ENCODE measurements at regions not wholly inside any gene's neighbourhood (a gene's known extent, or its start where the extent isn't known, plus 50 kb on each side); places are given as distances from the start of the nearest gene placed in this dataset.
"Not testable (repeated sequence)": the region's sequence is repeated elsewhere in the genome, so short reads cannot be mapped to it uniquely, and the experiment has no call there.

GRCh38 chr6:113363048-113363798 is 493.9 kb upstream of the MARCKS start:
- DNase-seq: no peak

DNA sequence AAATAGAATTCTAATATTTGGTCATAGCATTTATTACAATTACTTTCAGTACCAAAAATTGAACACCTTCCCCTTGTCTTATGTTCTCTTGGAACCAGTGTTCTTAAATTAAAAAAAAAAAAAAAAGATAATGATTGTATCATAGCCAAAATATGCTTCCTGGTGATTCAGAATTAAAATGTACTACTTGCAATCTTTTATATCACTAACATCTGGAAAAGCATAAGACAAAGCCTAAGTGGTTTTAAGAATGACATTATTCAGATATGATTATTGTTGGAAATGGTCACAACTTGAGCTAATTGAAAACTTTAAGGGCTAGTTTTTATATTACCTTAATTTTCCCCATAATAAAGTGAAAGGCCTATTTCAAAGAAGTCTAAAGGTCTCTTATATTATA is 493.3 kb upstream of the MARCKS start:
- no peak for DNase-seq

GRCh38 chr6:113364766-113365165 is 492.4 kb upstream of the MARCKS start:
- DNase-seq: no peak

- no peak for DNase-seq
Observed at GRCh38 chr6:113365191-113365590, 492.0 kb upstream of the MARCKS start.

DNA sequence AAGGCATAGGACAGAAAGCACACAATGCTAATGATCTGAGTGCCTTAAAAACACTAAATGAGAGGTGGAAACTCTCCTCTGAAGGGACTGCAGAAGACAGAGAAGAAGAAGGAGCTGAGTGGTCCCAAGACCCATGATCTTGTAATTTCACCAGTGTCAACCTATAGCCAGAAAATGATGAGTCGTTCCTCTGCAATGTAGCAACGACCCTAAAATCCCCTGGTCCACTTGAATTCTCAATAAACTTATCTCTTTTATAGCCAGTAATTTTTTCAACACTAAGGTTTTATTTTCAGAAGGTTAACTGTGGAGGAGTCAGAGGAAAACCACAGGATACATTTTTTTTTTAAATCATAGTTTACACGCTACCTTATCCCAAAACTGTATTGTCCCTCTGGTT is 490.6 kb upstream of the MARCKS start:
- no peak for DNase-seq

GRCh38 chr6:113370508-113371502 is 486.3 kb upstream of the MARCKS start:
- no peak for DNase-seq

- DNase-seq: not testable (repeated sequence)
Observed at GRCh38 chr6:113375466-113375865, 481.7 kb upstream of the MARCKS start.

GRCh38 chr6:113375950-113376846 is 480.9 kb upstream of the MARCKS start:
- DNase-seq: no peak

GRCh38 chr6:113376847-113377165 is 480.3 kb upstream of the MARCKS start:
- DNase-seq: no peak

DNA sequence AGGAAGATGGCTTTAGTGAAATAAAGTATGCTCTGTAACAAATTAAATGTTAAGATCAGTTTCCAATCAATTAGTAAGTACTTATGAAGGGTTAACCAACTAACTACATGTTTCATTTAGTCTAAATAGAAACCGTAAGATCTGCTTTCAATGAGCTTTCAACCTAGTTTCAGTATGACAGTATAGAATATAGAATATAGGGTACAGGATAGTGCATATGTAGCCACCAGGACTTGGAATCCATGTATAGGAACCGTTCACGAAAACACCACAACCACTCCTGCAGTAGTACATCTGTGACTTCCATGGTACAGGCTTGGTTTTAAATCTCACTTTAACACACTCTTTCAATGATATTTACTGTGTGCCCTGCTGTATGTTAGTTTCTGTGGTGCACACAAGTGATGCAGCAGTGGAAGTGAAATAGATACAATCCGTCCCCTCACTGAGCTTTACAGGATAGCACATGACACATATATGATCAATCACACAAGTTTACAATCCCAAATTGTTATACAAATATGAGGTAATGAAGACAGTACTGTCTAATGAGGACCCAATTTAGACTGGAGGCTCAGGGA is 479.7 kb upstream of the MARCKS start:
- DNase-seq: no peak

- DNase-seq: no peak
Observed at GRCh38 chr6:113380591-113380990, 476.6 kb upstream of the MARCKS start.

DNA sequence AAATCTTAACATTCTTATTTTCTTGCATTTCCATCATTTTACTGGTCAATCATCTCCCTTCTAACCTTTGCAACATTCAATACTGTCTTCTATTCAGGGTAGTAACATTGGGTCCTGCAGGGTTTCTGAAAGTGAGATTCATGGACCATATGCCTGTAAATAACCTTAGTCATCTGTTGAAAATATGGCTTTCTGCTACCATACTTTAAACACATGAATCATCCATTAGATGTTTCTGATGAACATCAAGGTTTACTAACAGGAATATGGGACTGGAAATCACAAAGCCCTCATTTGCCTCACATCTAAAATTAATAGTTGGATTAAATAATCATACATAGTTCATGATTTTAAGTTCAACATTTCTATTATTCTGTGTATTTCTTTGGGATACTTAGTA is 475.9 kb upstream of the MARCKS start:
- no peak for DNase-seq

- no peak for DNase-seq
Observed at GRCh38 chr6:113381959-113382358, 475.2 kb upstream of the MARCKS start.

GRCh38 chr6:113383701-113384100 is 473.4 kb upstream of the MARCKS start:
- DNase-seq: no peak

DNA sequence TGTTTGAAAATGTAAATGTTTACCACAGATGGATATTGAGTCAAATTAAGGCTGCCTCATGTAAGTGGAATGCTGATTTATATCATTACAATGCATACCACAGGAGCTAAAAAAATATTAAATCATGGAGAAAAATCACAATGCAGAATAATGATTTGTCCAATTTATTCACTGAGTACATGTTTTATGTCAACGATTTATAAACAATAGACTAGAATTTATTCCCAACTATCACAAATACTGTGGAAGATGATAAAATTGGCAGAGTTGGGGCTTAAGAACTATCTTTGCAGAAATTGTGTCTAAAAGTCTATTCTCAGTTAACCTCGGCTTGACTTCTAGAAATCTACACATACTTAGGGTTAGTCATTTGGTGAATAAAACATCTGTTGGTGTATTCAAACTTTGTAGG is 472.1 kb upstream of the MARCKS start:
- no peak for DNase-seq

GRCh38 chr6:113388996-113389395 is 468.1 kb upstream of the MARCKS start:
- DNase-seq: no peak

DNA sequence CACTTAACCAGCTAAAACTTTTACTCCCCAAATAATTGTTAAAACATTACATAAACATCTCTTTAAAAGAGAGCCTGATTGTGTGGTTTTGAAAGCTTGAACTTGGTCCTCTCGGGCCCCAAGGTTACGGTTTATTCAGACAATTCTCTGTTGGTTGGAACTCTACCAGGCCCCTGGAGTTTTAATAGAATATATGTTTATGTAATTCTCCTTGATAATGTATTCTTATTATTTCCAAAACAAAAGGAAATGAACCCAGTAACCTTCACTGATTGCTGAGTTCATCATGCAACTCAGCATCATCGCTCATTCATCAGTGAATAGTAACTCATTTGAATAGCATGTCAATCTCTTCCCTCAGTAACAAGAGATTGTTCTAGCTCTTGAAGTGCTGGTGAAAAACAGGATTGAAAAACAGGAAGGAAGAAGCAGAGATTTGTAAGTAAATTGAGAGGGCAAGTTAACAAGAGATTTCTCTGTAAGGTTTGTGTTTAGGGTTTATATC is 464.5 kb upstream of the MARCKS start:
- DNase-seq: no peak

DNA sequence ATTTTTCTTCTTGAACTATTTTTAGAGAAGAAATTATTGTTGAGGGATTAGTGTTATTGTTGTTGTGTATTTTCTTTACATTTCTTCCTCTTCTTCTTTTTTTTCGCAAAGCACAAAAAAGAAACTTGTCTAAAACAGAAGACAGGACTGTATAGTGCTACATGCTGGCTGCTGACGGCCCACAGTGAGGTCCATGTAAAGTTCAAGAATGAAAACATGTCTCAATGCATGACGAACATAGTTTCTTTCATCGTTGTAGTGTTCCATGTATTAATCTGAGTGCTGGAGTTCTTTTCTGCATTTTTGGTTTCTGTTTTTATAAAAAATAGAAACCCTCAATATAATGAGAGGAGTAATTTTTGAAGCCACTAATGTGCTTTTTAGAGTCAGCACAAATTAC is 462.9 kb upstream of the MARCKS start:
- no peak for DNase-seq

DNA sequence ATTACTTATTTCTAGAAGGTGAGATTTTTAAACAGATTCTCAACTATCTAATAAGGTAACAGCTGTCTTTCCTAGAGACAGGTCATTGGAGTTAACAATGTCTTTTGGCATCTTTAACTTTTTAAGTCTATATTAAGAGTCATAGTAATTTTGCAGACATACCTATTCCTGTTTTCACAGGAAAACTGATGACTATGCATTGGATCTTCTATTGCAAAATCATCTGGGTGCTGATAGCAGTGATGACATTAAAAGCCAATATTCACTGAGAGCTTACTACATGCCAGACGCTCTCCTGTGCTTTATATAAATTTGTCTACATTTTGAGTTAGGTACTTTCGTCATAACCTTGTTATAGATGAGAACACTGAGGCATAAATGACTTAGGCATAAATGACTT is 462.4 kb upstream of the MARCKS start:
- DNase-seq: no peak

DNA sequence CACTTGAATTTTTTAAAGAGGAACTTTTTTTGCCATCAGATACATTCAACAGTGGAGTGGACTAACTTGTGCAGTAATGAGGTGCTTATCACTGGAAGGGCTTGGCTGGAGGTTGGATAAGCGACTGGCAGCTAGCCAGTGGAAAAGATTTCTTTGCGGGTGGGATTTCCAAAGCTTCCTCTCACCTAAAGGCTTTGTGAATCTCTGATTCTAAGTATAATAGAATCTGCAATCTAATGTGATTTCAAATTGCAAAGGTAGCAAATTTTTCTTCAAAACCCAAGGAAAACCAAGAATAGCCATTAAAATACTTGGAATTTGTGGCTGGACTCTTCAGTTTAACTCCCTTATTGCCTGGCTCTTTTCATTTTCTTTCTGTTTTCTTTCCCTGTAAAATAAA is 460.4 kb upstream of the MARCKS start:
- no peak for DNase-seq

GRCh38 chr6:113397236-113397635 is 459.9 kb upstream of the MARCKS start:
- no peak for DNase-seq

DNA sequence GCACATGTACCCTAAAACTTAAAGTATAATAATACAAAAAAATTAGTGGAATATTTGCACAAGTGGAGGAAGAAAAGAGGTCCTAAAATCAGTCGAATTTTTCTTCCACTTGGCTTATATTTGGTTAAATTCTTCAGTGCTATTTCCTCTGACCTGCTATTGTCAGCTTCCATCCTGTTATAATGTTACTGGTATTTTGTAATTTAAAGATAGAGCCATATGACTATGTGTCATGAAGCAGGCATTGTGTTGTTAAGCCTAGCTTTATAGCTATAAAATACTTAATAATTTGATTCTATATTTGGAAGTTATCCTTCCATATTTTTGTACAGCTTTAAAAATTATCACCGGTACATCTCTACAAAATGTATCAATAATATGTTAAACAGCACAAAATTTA is 455.9 kb upstream of the MARCKS start:
- DNase-seq: no peak

- DNase-seq: no peak
Observed at GRCh38 chr6:113402544-113402943, 454.6 kb upstream of the MARCKS start.

Measured in NCI-H2227 treated with DMSO at 0.1 percent for 48 hours (cell line).